ENCODE measurements at regions not wholly inside any gene's neighbourhood (a gene's known extent, or its start where the extent isn't known, plus 50 kb on each side); places are given as distances from the start of the nearest gene placed in this dataset.

DNA sequence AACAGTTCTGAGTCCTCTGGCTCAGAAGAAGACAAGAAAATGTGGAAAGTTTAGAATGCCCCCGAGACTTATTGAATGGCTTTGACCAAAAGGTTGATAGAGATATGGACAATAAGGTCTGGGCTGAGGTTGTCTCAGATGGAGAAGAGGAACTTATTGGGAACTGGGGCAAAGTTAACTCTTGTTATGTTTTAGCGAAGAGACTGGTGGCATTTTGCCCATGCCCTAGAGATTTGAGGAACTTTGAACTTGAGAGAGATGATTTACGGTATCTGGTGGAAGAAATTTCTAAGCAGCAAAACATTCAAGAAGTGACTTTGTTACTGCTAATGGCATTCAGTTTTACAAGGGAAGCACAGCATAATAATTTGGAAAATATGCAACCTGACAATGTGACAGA lies 1549.3 kb upstream of the ADGRL3 start:
- 75 to 82% (median 78%) methylated on average over 3 of the region's 3 CpGs for WGBS, 5 donors

GRCh38 chr4:59655996-59656395 lies 1544.1 kb upstream of the ADGRL3 start:
- Histone ChIP-seq H3K4me3 (no peak overlapping the region), H3K36me3 (no peaks in the 10 kb centered on the region), H3K27me3 (no peaks in the 10 kb centered on the region), H3K4me1 (no peaks in the 10 kb centered on the region), H3K27ac (no peak overlapping the region), H3K9me3 (peaks cover 0 to 27% (median 3%) of the 10 kb centered on the region in 4 donors)
- TF ChIP-seq, protein P1, sequence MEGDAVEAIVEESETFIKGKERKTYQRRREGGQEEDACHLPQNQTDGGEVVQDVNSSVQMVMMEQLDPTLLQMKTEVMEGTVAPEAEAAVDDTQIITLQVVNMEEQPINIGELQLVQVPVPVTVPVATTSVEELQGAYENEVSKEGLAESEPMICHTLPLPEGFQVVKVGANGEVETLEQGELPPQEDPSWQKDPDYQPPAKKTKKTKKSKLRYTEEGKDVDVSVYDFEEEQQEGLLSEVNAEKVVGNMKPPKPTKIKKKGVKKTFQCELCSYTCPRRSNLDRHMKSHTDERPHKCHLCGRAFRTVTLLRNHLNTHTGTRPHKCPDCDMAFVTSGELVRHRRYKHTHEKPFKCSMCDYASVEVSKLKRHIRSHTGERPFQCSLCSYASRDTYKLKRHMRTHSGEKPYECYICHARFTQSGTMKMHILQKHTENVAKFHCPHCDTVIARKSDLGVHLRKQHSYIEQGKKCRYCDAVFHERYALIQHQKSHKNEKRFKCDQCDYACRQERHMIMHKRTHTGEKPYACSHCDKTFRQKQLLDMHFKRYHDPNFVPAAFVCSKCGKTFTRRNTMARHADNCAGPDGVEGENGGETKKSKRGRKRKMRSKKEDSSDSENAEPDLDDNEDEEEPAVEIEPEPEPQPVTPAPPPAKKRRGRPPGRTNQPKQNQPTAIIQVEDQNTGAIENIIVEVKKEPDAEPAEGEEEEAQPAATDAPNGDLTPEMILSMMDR (IDR thresholded peaks at IDR 0.05) = no peak
- TF ChIP-seq POLR2A (IDR thresholded peaks at IDR 0.05) (no peak), POLR2AphosphoS5 (IDR thresholded peaks at IDR 0.05) (no peak), EP300 (IDR thresholded peaks at IDR 0.05) (no peak)
- 75 to 89% (median 82%) methylated on average over 4 of the region's 4 CpGs; no CpG with 5 or more reads in 1 of the 5 donors for WGBS, 5 donors
- intact Hi-C loops (cut with DNase I; ENCODE audit: low total_unique reads) = no loop called here
- no peak for DNase-seq

More for the DNA sequence above, 1549.3 kb upstream of the ADGRL3 start:
- Histone ChIP-seq H3K9me3 (peaks cover 0 to 6% (median 2%) of the 10 kb centered on the region in 4 donors), H3K4me3 (no peak overlapping the region), H3K27ac (no peak overlapping the region), H3K36me3 (no peaks in the 10 kb centered on the region), H3K27me3 (no peaks in the 10 kb centered on the region), H3K4me1 (no peaks in the 10 kb centered on the region)
- intact Hi-C loops (cut with DNase I; ENCODE audit: low total_unique reads) = no loop called here
- DNase-seq = no peak
- no peak for TF ChIP-seq EP300 (IDR thresholded peaks at IDR 0.05)
- TF ChIP-seq, protein P1 (IDR thresholded peaks at IDR 0.05) = no peak
- no peak for TF ChIP-seq POLR2AphosphoS5 (IDR thresholded peaks at IDR 0.05)
- no peak for TF ChIP-seq POLR2A (IDR thresholded peaks at IDR 0.05)

- no peaks in the 10 kb centered on the region for H3K36me3 ChIP-seq
- no peak overlapping the region for H3K4me3 ChIP-seq
- no peaks in the 10 kb centered on the region for H3K4me1 ChIP-seq
- WGBS, 5 donors = 85 to 93% (median 90%) methylated on average over 1 of the region's 1 CpG
- intact Hi-C loops (cut with DNase I; ENCODE audit: low total_unique reads) = no loop called here
- no peak overlapping the region for H3K27ac ChIP-seq
- no peaks in the 10 kb centered on the region for H3K27me3 ChIP-seq
- no peak for DNase-seq
- TF ChIP-seq POLR2A (IDR thresholded peaks at IDR 0.05) (no peak), POLR2AphosphoS5 (IDR thresholded peaks at IDR 0.05) (no peak), EP300 (IDR thresholded peaks at IDR 0.05) (no peak)
- TF ChIP-seq, protein P1 (IDR thresholded peaks at IDR 0.05) = no peak
- H3K9me3 ChIP-seq = no peaks in the 10 kb centered on the region
Measured at GRCh38 chr4:59664771-59665170, 1535.4 kb upstream of the ADGRL3 start.

DNA sequence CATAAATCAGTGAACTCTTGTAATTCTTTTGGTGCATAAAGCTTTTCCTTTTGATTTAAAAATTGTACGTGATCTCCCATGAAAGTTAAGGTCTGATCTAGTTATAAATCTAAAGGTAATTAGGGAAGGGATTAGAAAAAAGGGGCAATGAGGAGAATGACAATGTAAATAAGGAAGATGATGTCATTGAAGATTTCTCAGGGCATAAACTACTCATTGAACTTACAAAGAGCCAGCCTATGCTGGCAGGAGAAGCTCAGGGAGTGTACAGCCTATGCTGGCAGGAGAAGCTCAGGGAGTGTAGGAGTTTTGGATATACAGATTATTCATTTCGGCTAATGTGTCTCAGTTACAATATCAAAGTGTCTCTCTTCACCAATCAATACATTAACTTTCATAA lies 1533.5 kb upstream of the ADGRL3 start:
- Histone ChIP-seq H3K36me3 (no peaks in the 10 kb centered on the region), H3K27ac (no peak overlapping the region), H3K27me3 (no peaks in the 10 kb centered on the region), H3K4me3 (no peak overlapping the region), H3K4me1 (no peaks in the 10 kb centered on the region), H3K9me3 (no peaks in the 10 kb centered on the region)
- intact Hi-C loops (cut with DNase I; ENCODE audit: low total_unique reads) = no loop called here
- TF ChIP-seq POLR2A (IDR thresholded peaks at IDR 0.05) (no peak), EP300 (IDR thresholded peaks at IDR 0.05) (no peak), POLR2AphosphoS5 (IDR thresholded peaks at IDR 0.05) (no peak)
- TF ChIP-seq, protein P1 (IDR thresholded peaks at IDR 0.05) = no peak
- DNase-seq = no peak
- WGBS, 5 donors = 66 to 87% (median 79%) methylated on average over 2 of the region's 2 CpGs
